ENCODE measurements at regions not wholly inside any gene's neighbourhood (a gene's known extent, or its start where the extent isn't known, plus 50 kb on each side); places are given as distances from the start of the nearest gene placed in this dataset.

DNA sequence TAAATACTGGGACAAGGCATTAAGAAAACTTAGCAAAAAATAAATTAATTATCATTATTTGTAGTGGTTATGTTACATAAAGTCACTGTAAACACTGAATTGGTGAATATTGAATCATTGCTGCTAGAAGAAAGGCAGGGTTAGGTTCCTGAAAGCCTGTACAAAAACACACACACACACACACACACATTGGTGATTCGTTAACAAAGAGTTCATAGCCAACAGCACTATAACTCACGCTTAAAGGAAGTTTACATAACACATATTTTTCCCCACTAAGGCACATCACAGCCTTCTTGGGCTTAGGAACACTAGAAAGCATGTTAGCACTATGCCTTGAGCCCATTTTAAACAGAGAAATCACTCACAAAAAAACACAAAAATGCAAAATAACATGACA lies 690.0 kb upstream of the PIK3C3 start:
- no peak for DNase-seq (ENCODE audit: low read depth in 1 of 2, low spot score in 1 of 2)

DNA sequence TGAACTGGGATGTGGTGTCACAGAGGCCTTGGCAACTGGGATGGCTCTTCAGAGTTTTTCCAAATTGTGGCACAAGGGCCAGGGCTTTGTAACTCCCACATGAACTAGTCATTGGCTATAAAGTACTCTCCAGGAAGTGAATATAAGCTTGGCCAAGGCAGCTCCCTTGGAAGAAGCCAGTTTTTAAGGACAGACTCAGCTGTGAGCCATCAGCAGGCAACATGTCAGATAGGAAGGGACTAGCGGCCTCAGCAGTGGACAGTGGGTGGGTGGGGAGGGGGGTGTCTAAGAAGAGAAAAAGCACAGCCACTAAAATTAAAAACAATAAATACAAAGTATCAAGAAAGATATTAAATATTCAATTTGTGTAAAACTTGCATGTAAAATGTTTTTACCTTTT lies 691.1 kb upstream of the PIK3C3 start:
- DNase-seq (ENCODE audit: low read depth in 1 of 2, low spot score in 1 of 2) = no peak

DNA sequence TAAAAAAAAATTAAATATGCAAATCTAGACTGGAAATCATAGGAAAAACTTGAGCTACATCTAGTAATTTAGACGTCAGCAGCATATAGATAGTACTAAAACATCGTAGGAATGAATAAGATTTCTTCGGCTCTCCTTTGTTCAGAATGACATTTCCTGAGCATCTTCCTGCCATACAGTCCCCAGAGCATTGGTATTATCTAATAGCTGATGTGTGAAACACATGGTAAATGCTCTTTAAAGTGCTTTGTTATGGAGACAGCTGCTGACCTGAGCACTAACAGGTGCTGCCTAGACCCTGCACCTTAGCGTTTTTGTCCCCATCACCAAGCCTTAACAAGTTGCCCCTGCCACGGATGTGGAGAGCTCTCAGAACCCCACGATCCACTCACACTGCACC lies 692.3 kb upstream of the PIK3C3 start:
- DNase-seq (ENCODE audit: low read depth in 1 of 2, low spot score in 1 of 2) = no peak

DNA sequence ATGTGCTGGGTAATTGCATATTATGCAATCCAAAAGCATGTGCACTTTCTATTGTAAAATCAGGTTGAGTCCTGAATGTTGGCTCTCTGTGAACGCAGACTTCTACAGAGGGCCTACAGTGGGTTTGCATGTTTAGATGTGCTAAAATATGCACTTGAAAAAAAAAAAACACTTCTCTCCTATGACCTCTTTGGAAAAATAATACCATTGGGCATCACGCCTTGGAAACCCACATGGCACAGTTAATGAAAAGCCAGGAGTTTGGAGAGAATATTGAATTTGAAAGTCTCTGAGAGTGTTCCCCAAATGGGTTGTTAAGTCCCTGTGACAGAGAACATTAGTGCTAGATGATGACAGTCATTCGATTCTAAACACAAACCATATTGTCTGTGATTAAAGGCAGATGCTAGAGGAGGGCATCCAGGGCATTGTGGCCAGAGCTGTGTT lies 710.4 kb upstream of the PIK3C3 start:
- no peak for DNase-seq (ENCODE audit: low read depth in 1 of 2, low spot score in 1 of 2)

DNA sequence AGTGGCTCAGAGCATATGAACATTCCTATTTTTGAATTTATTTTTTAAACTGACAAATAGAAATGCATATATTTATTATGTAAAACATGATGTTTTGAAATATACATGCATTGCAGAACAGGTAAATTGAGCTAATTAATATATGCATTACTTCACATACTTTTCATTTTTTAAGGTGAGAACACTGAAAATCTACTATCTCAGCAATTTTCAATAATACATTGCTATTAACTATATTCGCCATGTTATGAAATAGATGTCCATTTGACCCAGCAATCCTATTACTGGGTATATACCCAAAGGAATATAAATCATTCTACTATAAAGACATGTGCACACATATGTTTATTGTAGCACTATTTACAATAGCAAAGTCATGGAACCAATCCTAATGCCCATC lies 717.7 kb upstream of the PIK3C3 start:
- DNase-seq (ENCODE audit: low read depth in 1 of 2, low spot score in 1 of 2) = no peak

DNA sequence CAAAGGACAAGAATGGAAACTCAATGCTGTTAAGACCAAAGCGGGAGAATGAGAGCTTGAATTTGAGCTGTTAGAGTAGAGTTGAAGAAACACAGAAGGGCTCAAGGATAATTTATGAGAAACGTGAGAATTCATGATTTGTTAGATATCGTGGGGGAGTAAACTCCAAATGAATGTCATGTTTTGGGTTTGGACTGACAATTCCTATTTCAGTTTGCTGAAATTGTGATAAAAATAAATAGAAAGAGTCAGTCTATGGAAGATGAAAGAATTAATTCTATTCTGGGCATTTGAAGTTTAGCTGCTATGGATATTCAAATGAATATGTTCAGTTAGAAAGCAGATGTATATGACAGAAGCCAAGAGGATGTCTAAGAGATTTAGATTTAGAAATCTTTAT lies 723.4 kb upstream of the PIK3C3 start:
- no peak for DNase-seq (ENCODE audit: low read depth in 1 of 2, low spot score in 1 of 2)

DNA sequence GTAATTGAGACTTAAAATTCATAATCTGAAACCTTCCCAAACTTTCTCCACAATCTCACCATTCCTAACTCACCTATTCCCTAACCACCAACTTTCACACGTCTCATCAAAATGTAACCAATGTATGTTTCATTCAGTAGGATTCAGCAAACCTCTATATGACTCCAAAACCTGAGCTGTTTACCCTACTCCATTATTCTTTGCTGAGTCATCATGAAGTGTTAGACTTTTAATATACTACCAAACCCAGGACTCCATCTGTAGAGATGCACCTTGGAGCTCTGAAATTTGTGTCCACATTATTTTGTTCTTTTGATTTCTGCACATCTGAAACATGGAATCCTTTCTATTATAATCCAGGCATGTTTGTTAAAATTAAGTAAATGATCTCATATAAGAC lies 727.0 kb upstream of the PIK3C3 start:
- no peak for DNase-seq (ENCODE audit: low read depth in 1 of 2, low spot score in 1 of 2)

DNA sequence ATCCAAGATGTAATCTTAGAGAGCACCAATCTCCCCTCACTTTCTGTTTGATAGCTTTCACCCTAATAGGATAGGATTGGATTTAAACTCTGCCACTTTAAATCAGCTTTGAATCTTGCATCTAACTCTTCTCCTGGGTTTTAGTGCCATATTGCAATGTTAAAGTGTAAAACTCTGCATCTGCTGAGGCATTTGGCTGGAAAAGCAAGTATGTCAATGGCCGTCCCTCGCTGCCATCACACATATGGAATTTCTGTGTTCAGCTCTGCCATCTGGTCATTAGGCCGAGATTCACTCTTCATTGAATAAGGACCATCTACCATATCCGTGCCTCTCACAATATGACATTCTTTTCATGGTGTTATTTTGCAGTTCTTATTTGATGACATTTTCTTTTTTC lies 728.1 kb upstream of the PIK3C3 start:
- DNase-seq (ENCODE audit: low read depth in 1 of 2, low spot score in 1 of 2) = no peak

DNA sequence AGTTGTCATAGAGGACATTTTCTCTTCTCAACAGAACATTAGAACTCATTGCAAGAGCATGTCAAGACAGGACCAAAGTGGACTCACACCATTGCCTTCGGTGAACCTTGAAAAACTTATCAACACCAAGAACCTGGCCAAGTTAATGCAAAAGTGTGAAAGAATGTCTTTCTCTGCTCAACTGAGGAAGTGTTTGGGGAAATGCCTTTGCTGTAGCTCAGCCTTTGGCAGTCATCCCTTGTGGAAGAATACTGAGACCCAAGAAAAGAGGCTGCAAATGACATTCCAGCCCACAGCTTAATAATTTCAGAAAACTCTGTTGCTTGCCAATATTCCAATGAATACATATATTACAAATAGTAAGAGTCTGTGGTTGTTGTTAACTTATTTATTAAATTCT lies 728.8 kb upstream of the PIK3C3 start:
- DNase-seq (ENCODE audit: low read depth in 1 of 2, low spot score in 1 of 2) = no peak

DNA sequence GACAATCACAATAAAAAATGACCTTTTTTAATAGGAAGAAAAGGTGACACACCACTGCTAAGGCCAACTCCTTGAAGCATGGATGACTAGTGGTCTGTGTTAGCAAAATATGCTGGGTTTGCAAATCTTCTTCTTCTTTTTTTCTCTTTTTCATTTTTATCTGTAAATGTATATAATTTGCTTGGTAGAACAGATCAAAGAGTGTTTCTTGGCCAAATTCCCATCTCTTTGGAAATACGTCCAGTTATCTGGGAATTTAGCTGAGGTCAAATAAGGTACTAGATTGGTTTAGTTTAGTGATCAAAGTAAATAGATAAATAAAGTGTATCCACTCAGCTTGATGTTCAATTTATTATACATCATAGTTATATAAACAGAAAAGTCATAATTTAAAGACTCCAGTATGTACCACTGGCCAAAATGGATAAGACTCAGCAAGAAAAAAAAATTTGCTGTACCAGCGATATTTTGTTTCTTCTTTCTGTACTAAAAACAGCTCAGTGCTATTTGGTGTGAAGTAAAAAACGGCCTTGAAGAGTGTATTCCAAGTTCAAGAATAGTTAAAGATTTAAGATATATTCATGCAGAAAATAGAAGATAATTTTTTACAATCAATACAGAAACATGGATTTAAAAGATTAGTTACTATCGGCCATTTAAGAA lies 738.6 kb upstream of the PIK3C3 start:
- no peak for DNase-seq (ENCODE audit: low read depth in 1 of 2, low spot score in 1 of 2)

DNA sequence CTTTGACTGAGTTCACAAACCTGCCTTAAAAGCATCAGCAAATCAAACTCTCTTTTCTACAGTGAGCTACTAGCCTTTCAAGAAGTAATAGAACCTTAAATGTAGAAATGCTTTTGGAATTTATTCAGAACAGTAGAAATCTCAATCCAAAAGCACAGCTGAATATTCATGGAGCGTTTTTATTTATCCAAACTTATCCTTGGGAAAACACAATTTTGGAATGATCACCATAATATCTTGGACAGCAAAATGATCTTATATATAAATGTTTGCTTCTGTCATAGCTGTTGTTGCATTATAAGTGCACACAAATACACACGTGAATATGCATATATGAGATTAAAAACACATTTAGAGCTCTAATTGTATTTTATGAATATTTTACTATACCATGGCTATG lies 747.3 kb upstream of the PIK3C3 start:
- no peak for DNase-seq (ENCODE audit: low read depth in 1 of 2, low spot score in 1 of 2)

DNA sequence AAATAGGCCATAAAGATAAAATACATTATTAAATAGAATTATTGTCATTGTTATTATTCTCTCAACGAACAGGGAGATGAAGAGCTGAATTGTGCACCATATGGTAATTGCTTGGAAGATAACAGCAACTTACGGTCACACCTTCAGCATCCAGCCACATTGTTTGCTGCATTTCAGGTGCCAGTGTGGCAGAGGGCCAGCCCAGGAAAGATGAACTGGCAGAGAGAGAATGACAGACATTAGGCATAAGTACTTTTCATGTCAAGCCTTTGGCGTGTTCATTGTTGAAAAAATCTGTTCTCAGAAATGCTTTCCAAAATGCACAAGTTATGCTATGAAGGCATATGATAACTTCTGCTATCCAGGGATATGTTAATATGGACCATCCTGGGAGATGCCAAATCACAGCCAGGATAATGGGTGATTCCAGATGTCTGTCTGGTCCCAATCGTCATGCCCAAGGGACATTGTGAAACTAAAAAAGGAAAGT lies 748.6 kb upstream of the PIK3C3 start:
- no peak for DNase-seq (ENCODE audit: low read depth in 1 of 2, low spot score in 1 of 2)

DNA sequence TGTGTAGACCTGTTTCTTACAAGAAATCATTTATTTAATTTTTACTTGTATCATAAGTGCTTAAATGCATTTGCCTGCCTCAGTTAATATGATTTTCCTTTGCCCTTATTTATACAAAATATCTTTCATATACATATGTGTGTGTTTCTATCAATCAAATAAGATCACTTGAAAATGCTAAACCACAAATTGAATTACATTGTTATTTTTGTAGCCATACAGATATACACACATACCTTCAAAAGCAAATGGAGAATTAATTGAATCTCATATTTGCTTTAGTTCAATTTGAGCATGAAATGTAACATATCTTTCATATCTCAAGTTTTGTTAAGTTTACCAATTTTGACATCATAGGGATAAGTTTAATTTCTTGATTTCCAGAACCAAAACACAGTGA lies 755.8 kb upstream of the PIK3C3 start:
- DNase-seq (ENCODE audit: low read depth in 1 of 2, low spot score in 1 of 2) = no peak

DNA sequence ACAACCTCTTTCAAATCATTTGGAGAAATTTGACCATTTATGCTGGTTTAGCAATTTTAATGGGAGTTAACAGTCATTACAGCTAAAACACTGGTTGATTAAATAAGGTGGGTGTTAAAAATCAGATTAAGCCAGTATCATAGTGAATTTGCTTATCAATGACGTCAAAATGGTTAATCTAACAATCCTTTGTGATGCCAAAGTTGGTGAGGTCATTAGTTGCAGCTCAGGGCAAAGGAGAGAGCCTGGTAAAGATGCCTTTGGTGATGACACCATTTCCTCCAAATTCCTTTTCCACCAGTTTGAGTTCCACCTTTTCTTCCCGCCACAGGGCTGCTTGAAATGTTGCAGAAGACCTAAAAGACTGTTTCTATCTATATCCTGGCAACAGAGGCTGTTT lies 757.1 kb upstream of the PIK3C3 start:
- no peak for DNase-seq (ENCODE audit: low read depth in 1 of 2, low spot score in 1 of 2)

DNA sequence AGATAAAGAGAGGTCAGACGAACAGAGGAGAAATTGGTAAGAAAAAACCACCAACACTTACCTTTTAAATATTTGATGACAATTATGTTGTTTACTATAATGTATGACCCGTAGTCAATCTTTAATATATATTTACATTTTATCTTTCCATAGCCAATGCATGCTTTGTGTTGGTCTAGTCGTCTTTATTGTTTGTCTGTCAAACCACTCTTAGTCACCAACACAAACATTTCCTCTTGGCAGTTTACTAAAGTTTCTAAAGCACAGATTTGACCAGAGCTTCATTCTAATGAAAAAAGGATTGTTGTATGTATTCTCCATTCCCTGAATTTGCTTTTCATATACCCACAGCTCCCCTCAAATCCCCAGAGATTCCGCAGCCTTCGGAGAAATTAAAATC lies 784.7 kb upstream of the PIK3C3 start:
- DNase-seq (ENCODE audit: low read depth in 1 of 2, low spot score in 1 of 2) = no peak

DNA sequence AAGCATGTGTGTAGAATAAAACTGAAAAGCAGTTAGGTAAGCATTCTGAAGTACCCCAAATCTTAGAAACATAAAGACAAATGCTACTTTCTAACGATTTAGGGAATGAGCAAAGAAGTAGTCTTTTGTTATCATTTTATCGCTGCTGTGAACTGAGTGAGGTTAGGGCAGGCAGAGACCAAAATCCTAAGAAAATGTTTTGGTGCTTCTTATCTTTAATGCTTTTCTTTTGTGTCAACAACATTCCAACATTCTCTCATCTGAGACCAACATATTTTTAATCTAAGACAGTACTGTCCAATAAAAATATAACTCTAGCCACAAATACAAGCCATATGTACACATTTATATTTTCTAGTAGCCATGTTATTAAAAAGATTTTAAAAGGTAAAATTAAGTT lies 789.4 kb upstream of the PIK3C3 start:
- no peak for DNase-seq (ENCODE audit: low read depth in 1 of 2, low spot score in 1 of 2)

DNA sequence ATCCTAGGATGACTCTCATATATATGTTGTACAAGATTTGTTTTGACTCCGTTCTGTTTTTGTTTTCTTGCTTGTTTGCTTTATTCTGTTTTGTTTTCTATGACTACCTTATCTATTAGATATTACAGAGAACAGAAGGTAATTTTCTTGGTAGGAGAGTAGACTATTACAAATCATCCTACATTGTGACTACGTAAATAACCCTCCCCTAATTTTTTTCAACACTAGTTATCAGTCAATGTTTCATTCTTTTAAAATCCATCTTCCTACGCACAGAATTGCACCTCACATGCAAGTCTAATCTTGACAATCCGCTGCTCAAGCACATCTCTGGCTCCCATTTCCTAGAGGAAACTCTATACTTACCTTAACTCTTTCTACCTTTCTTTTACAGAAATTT lies 792.3 kb upstream of the PIK3C3 start:
- DNase-seq (ENCODE audit: low read depth in 1 of 2, low spot score in 1 of 2) = no peak

DNA sequence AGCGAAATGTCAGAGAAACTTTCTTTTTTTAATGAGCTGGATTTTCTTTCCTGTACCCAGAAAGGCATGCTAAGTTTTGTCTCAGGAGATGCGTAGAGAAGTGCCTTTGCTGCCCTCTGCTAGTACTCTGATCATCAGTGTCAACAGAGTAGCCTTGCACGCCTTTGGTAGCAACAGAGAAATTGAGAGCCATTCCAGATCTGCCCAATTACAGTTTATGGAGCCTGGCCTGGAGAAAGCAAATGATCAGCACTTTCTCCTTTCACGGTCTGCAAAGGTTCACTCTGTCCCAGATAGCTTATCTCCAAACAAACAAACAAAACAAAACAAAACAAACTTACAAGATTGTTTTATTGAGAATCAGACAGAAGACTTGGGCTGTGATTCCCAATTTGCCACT lies 792.8 kb upstream of the PIK3C3 start:
- DNase-seq (ENCODE audit: low read depth in 1 of 2, low spot score in 1 of 2) = no peak

DNA sequence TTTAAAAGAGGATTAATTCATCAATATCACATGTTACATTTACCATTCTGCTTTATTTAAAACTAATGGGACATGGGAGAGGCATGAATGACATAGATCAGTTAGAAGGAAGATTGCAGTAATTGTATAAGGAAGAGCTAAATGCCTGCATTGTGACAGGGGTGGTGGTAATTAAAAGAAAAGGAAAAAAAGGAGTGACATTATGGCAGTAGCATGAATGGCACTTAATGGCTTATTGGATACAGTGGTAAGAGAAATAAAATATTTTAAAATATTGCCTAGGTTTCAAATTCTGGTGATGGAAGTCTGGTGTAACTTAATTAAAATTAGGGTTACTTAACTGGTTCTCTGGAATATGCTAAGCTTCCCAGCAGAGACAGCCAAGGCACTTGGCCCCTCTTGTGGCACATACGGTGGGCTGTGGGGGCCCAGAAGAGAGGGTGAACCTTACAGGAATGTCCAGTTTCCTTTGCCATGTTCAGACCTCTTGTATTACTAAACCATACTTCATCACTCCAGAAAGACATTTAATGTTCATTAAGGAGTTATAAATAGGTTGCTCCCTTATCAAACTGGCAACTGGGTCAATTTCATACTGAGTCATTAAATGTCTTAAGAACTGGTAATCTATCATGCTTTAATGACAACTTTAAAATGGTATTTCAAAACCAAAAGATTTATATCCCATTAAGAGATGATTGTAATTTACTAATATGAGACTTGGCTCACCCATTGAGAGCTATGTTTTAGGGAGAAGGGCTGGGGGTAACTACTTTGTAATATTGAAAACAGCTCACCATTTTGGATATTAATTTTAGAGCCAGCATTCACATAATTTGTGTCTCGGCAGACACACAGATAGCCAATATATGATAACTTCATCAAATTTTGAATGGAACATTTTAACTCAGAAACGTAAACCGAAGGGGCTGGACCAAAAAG lies 798.9 kb upstream of the PIK3C3 start:
- DNase-seq (ENCODE audit: low read depth in 1 of 2, low spot score in 1 of 2) = no peak

DNA sequence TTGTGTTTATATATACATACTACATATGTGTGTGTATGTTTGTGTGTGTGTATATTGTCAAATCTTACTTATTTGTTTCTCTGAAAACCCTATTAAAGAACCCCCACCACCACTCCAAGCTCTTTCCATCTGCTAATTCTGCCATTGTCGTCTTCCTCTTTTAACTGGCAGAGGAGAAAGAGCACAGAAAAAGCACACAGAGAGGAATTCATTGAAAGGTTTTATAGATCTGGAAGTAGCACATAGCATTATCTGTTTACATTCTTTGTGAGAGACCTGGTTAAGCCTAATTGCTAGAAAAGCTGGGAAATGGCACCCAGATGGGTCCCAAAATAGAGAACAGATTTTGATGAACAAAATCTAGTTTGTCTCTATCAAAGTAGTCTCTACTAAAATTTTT lies 800.0 kb upstream of the PIK3C3 start:
- no peak for DNase-seq (ENCODE audit: low read depth in 1 of 2, low spot score in 1 of 2)

DNA sequence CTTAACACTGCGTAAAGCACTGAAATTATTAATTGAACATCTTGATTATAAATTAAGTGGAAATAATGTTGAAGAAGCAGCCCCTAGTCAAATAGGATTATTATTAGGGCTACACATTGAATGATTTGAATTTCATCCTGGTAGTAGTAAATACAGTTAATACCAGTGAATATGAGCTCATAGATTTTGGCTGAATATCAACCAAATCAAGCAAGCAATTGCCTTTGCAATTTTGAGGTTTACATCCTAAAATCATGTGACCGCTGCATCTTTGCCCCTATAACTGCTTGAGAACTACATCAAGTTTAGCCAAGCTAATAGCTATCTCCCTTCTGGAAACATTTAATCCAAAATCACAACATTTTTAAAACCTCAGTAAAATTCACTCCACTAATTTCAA lies 801.2 kb upstream of the PIK3C3 start:
- no peak for DNase-seq (ENCODE audit: low read depth in 1 of 2, low spot score in 1 of 2)

DNA sequence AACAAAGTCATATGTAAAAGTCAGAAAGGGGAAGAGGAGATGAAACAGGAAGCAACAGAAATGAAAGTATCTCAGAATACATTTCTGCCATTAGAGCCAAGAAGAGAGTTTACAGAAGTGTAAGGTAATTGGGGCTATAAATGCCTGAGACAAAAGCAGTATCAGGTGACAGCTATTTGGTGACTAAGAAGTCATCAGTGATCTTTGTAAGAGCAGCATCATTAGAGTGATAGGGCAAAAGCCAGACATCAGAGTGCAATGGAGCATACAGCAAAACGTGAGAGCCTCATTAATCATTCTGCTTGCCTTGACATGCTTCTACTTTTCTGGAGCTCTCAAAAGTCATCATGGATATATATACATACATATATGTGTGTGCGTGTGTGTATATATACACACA lies 804.7 kb upstream of the PIK3C3 start:
- no peak for DNase-seq (ENCODE audit: low read depth in 1 of 2, low spot score in 1 of 2)

DNA sequence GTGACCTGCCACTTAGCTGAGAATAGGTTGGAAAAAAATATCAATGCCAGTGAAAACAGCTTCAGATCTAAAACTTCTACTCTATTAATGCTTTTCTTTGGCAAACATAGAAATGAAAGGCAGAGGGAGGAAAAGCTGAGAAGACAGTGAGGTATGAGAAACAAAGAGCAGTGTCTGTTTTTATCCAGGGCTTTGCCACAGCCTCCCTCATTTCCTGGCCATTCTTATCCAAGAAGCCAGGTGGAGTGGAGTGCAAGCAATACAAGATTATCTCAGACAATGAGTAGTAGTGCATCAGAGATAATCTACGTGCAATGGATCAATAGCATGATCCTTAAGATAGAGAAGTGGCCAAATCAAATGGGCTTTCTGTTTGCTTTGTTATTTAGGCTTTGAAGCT lies 808.7 kb upstream of the PIK3C3 start:
- DNase-seq (ENCODE audit: low read depth in 1 of 2, low spot score in 1 of 2) = no peak

Data from stimulated activated CD4-positive, alpha-beta T cell treated with anti-CD3 and anti-CD28 coated beads, Interleukin-15, amount 100 ng/mL, for 1 hour (primary cell).